Muscle of arm (tissue), 1 donor: ENCODE measurements at regions not wholly inside any gene's neighbourhood (a gene's known extent, or its start where the extent isn't known, plus 50 kb on each side); places are given as distances from the start of the nearest gene placed in this dataset.
"Not testable (repeated sequence)": the region's sequence is repeated elsewhere in the genome, so short reads cannot be mapped to it uniquely, and the experiment has no call there.

Experiments
- DNase-seq: peaks from one replicate; pipeline ENCODE4 v3.0.0-alpha.2; 2013

- DNase-seq: no peak
Observed at GRCh38 chr13:78540058-78540457, 63.3 kb downstream of the POU4F1 start.

GRCh38 chr13:78526044-78526443 lies 77.3 kb downstream of the POU4F1 start:
- DNase-seq: not testable (repeated sequence)

GRCh38 chr13:78524936-78525335 lies 78.4 kb downstream of the POU4F1 start:
- DNase-seq: no peak

GRCh38 chr13:78521091-78521490 lies 82.3 kb downstream of the POU4F1 start:
- DNase-seq: peak; percentile 32

GRCh38 chr13:78520425-78520824 lies 82.9 kb downstream of the POU4F1 start:
- DNase-seq: no peak

- DNase-seq: not testable (repeated sequence)
Observed at GRCh38 chr13:78518482-78518881, 84.9 kb downstream of the POU4F1 start.

- DNase-seq: no peak
Observed at GRCh38 chr13:78499802-78500201, 103.5 kb downstream of the POU4F1 start.

GRCh38 chr13:78497702-78498355 lies 105.5 kb downstream of the POU4F1 start:
- DNase-seq: no peak

GRCh38 chr13:78491978-78492377 lies 111.4 kb downstream of the POU4F1 start:
- DNase-seq: no peak

- not testable (repeated sequence) for DNase-seq
Observed at GRCh38 chr13:78490225-78490624, 113.1 kb downstream of the POU4F1 start.

- DNase-seq: no peak
Observed at GRCh38 chr13:78487707-78488106, 115.6 kb downstream of the POU4F1 start.

GRCh38 chr13:78485803-78486202 lies 117.5 kb downstream of the POU4F1 start:
- DNase-seq: no peak

- no peak for DNase-seq
Observed at GRCh38 chr13:78478183-78478582, 125.2 kb downstream of the POU4F1 start.

GRCh38 chr13:78476910-78477309 lies 126.4 kb downstream of the POU4F1 start:
- DNase-seq: no peak

- no peak for DNase-seq
Observed at GRCh38 chr13:78468621-78469020, 134.7 kb downstream of the POU4F1 start.

- DNase-seq: no peak
Observed at GRCh38 chr13:78465250-78465649, 138.1 kb downstream of the POU4F1 start.

GRCh38 chr13:78460176-78460575 lies 143.2 kb downstream of the POU4F1 start:
- no peak for DNase-seq

GRCh38 chr13:78443839-78444238 lies 159.5 kb downstream of the POU4F1 start:
- no peak for DNase-seq

GRCh38 chr13:78437781-78438180 lies 165.6 kb downstream of the POU4F1 start:
- DNase-seq: no peak

- DNase-seq: no peak
Observed at GRCh38 chr13:78436311-78436710, 167.0 kb downstream of the POU4F1 start.

GRCh38 chr13:78431328-78431727 lies 172.0 kb downstream of the POU4F1 start:
- no peak for DNase-seq

- DNase-seq: no peak
Observed at GRCh38 chr13:78430811-78431210, 172.5 kb downstream of the POU4F1 start.

GRCh38 chr13:78430166-78430791 lies 173.1 kb downstream of the POU4F1 start:
- DNase-seq: no peak

GRCh38 chr13:78428646-78429045 lies 174.7 kb downstream of the POU4F1 start:
- no peak for DNase-seq
